GM23338 (cell line): ENCODE measurements at regions not wholly inside any gene's neighbourhood (a gene's known extent, or its start where the extent isn't known, plus 50 kb on each side); places are given as distances from the start of the nearest gene placed in this dataset.
A peak's percentile ranks its signal among the peaks of the same experiment; 100 is the strongest.

Experiments used
- ATAC-seq: fragments of 200-7000 bp; cut with Tn5 transposase; 3 replicates; pipeline ENCODE4 v1.9.1; 2020
- DNase-seq: peaks from one replicate; pipeline ENCODE4 v3.0.0-alpha.2; 2015; ENCODE audit warnings: low spot score
- H2AFZ ChIP-seq: fragments of 200-600 bp; sonication (generic); 2 replicates; pipeline ENCODE4 v1.8.0; 2016; ENCODE audit warnings: antibody characterized with exemption, mild to moderate bottlenecking, moderate library complexity
- H3F3A ChIP-seq: fragments of 200-600 bp; sonication (generic); replicated peaks from 2 replicates; pipeline ENCODE4 v1.8.0; 2017; ENCODE audit warnings: antibody characterized with exemption, mixed run types, low read depth
- H3K27ac ChIP-seq: fragments of 200-600 bp; sonication (generic); 2 replicates; pipeline ENCODE4 v1.6.1; 2016; ENCODE audit warnings: low read depth
- H3K27me3 ChIP-seq: fragments of 200-600 bp; sonication (generic); 2 replicates; pipeline ENCODE4 v1.8.0; 2016; ENCODE audit warnings: mild to moderate bottlenecking, mixed run types, moderate library complexity; ENCODE audit not compliant: insufficient read depth
- H3K36me3 ChIP-seq: fragments of 200-600 bp; sonication (generic); 2 replicates; pipeline ENCODE4 v1.8.0; 2016; ENCODE audit warnings: mild to moderate bottlenecking; ENCODE audit not compliant: insufficient read depth
- H3K4me1 ChIP-seq: fragments of 200-600 bp; sonication (generic); 2 replicates; pipeline ENCODE4 v1.8.0; 2016; ENCODE audit warnings: mild to moderate bottlenecking, moderate library complexity; ENCODE audit not compliant: insufficient read depth
- H3K4me2 ChIP-seq: fragments of 200-600 bp; sonication (generic); 2 replicates; pipeline ENCODE4 v1.7.1; 2017; ENCODE audit warnings: mixed run types
- H3K4me3 ChIP-seq: fragments of 200-600 bp; sonication (generic); 2 replicates; pipeline ENCODE4 v1.6.1; 2016; ENCODE audit warnings: mixed run types
- H3K79me2 ChIP-seq: fragments of 200-600 bp; sonication (generic); replicated peaks from 2 replicates; pipeline ENCODE4 v1.8.0; 2017; ENCODE audit warnings: mild to moderate bottlenecking; ENCODE audit not compliant: insufficient read depth
- H3K9me2 ChIP-seq: fragments of 200-600 bp; sonication (generic); 2 replicates; pipeline ENCODE4 v1.8.0; 2017; ENCODE audit not compliant: insufficient read depth
- H4K20me1 ChIP-seq: fragments of 200-600 bp; sonication (generic); replicated peaks from 2 replicates; pipeline ENCODE4 v1.8.0; 2017; ENCODE audit warnings: mild to moderate bottlenecking; ENCODE audit not compliant: insufficient read depth
- H3K27ac Mint-ChIP-seq: 2 replicates; pipeline ENCODE4 v1.8.0; 2020; ENCODE audit warnings: inconsistent platforms, mild to moderate bottlenecking, moderate library complexity, mixed read lengths
- H3K27me3 Mint-ChIP-seq: 3 replicates; pipeline ENCODE4 v1.8.0; 2022; ENCODE audit warnings: low read depth, mild to moderate bottlenecking, moderate library complexity, mixed read lengths, inconsistent platforms; ENCODE audit not compliant: insufficient read depth, poor library complexity
- H3K36me3 Mint-ChIP-seq: 3 replicates; pipeline ENCODE4 v1.8.0; 2021; ENCODE audit warnings: low read depth, mild to moderate bottlenecking, inconsistent platforms, moderate library complexity, mixed read lengths
- H3K4me1 Mint-ChIP-seq: 3 replicates; pipeline ENCODE4 v1.8.0; 2020; ENCODE audit warnings: mild to moderate bottlenecking, inconsistent platforms, mixed read lengths
- H3K4me3 Mint-ChIP-seq: 3 replicates; pipeline ENCODE4 v1.8.0; 2021; ENCODE audit warnings: moderate library complexity, mild to moderate bottlenecking, inconsistent platforms, mixed read lengths
- H3K9me3 Mint-ChIP-seq: 3 replicates; pipeline ENCODE4 v1.8.0; 2020; ENCODE audit warnings: moderate library complexity, mild to moderate bottlenecking, inconsistent platforms, mixed read lengths
- CTCF ChIP-seq, 2 experiments: fragments of 200-600 bp in 1 of 2; sonication (generic) in 1 of 2; conservative IDR thresholded peaks; 2 replicates each; pipeline versions ENCODE4 v1.5.1 to v1.6.1; 2016 to 2017; ENCODE audit warnings: antibody characterized with exemption in 2 of 2, low read depth in 2 of 2, mild to moderate bottlenecking in 2 of 2, moderate library complexity in 1 of 2
- ETS1 ChIP-seq: IDR thresholded peaks from 2 replicates; pipeline ENCODE4 v1.6.1; 2016; ENCODE audit warnings: antibody characterized with exemption
- EZH2phosphoT487 ChIP-seq: fragments of 200-600 bp; sonication (generic); IDR thresholded peaks from one replicate; pipeline ENCODE4 v1.8.1; 2018; ENCODE audit warnings: antibody characterized with exemption; ENCODE audit not compliant: unreplicated experiment
- NANOG ChIP-seq: IDR thresholded peaks from 2 replicates; pipeline ENCODE4 v1.6.1; 2016; ENCODE audit warnings: antibody characterized with exemption, borderline replicate concordance
- REST ChIP-seq: IDR thresholded peaks from one replicate; pipeline ENCODE4 v1.6.1; 2018; ENCODE audit warnings: antibody characterized with exemption; ENCODE audit not compliant: unreplicated experiment
- STAT1 ChIP-seq: IDR thresholded peaks from one replicate; pipeline ENCODE4 v1.6.1; 2016; ENCODE audit warnings: antibody characterized with exemption; ENCODE audit not compliant: unreplicated experiment
- ZNF114 ChIP-seq: fragments of 250-450 bp; sonication (Bioruptor Pico); IDR thresholded peaks from 2 replicates; pipeline ENCODE4 v1.5.0; 2020; ENCODE audit warnings: mild to moderate bottlenecking, moderate library complexity
- ZNF331 ChIP-seq: fragments of 250-450 bp; sonication (Bioruptor Pico); IDR thresholded peaks from 2 replicates; pipeline ENCODE4 v1.5.0; 2020; ENCODE audit warnings: low read depth, mild to moderate bottlenecking, moderate library complexity

GRCh38 chr9:129556491-129557191 is 64.3 kb downstream of the C9orf50 start:
- Histone ChIP-seq H3K79me2 (no peaks in the 10 kb centered on the region), H3K9me2 (no peaks in the 10 kb centered on the region), H3K27ac (peak overlapping the region; percentile 95), H3K27me3 (peaks cover 28% of the 10 kb centered on the region), H3K4me3 (peak overlapping the region; percentile 50), H4K20me1 (no peaks in the 10 kb centered on the region), H3K4me2 (peak overlapping the region; percentile 73), H3K36me3 (no peaks in the 10 kb centered on the region), H3K4me1 (peaks cover 51% of the 10 kb centered on the region), H2AFZ (no peak overlapping the region), H3F3A (peaks cover 2% of the 10 kb centered on the region; the same call in 1 of the 2 replicates)
- ATAC-seq (no peak; the same call in 1 of the 3 replicates), DNase-seq (no peak)
- no peak for TF ChIP-seq REST
- no peak for TF ChIP-seq STAT1
- no peak for TF ChIP-seq ZNF114 (CRISPR knock-in tag)
- no peak for TF ChIP-seq ZNF331 (CRISPR knock-in tag)
- no peak for TF ChIP-seq CTCF (conservative IDR thresholded peaks at IDR 0.05; ENCODE audit: low read depth in 2 of 2)
- no peak for TF ChIP-seq NANOG
- no peak for TF ChIP-seq EZH2phosphoT487
- no peak for TF ChIP-seq ETS1
- peaks cover 52% of the 10 kb centered on the region for H3K4me1 Mint-ChIP-seq
- H3K9me3 Mint-ChIP-seq, result no peaks in the 10 kb centered on the region
- H3K27me3 Mint-ChIP-seq, result peaks cover 26% of the 10 kb centered on the region
- H3K36me3 Mint-ChIP-seq, result no peaks in the 10 kb centered on the region
- peak overlapping the region; percentile 54 for H3K4me3 Mint-ChIP-seq
- H3K27ac Mint-ChIP-seq, result peak overlapping the region; percentile 84; the same call in 1 of the 2 replicates
